ENCODE measurements at regions not wholly inside any gene's neighbourhood (a gene's known extent, or its start where the extent isn't known, plus 50 kb on each side); places are given as distances from the start of the nearest gene placed in this dataset.
"Not testable (repeated sequence)": the region's sequence is repeated elsewhere in the genome, so short reads cannot be mapped to it uniquely, and the experiment has no call there.

GRCh38 chr6:26754801-26755200, 95.3 kb upstream of the ZNF322 start:
- not testable (repeated sequence) for TF ChIP-seq CTCF, POLR2A (IDR thresholded peaks at IDR 0.05)

Measured in esophagus squamous epithelium (tissue), 4 donors.